ENCODE measurements at regions not wholly inside any gene's neighbourhood (a gene's known extent, or its start where the extent isn't known, plus 50 kb on each side); places are given as distances from the start of the nearest gene placed in this dataset.
"Not testable (repeated sequence)": the region's sequence is repeated elsewhere in the genome, so short reads cannot be mapped to it uniquely, and the experiment has no call there.

DNA sequence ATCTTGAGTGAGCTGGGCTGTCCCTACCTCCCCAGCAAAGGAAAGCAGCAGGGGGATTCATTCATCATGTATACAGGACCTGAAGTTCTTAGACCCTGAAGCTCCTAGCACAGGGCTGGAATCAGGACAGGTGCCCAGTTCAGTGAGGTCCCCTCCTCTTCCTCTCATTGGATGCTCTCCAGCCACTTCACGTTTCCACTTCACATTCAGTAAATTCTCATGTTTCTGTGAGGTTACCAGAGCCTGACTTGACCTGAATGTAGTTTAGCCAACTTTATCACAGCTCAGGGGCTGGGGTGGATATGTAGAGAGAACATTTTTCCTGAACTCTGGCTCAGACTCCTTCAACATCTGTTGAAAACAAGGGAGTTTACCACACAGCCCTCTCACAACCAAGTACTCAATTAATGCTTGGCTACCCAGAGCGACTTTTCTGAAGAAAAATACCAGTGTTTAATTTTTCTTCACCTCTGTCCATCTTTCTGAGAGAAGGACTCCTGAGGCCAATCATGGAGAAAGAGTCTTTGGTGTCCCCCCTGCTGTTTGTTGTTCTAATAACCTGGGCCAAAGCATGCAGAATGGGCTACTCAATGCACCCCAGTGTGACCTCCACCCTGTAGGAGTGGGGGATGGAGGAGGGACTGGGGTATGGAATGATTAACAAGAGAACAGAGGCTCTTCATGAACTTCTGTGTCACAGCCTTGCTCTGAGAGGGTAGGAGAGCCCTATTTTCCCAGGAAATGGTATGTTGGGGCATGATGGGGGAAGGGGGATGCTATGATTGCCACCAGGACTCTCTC lies 108.3 kb upstream of the FGGY start:
- peak; percentile 33 for FAIRE-seq

DNA sequence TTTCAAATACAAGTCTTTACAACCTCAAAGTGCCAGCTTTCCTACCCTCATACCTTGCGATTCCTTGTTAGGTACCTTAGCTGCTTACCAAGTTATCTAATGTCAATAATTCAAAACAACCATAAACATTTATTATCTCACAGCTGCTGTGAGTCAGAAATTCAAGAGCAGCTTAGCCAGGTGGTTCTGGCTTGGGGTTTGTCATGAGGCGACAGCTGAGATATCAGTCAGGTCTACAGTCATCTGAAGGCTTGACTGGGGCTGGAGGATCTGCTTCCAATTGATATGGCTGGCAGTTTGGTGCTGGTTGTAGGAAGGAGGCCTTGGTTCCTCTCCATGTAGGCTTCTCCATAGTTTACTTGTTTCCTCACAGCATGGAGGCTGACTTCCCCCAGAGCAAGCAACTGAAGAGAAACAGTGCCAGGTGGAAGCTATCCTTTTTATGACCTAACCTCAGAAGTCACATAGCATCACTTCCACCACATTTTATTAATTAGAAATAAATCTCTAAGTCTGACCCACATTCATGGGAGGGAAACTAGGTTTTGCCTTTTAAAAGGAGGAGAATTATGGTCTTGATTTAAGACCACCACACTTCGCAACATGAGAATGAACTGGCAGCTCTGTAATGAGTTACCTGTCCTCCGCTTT lies 103.3 kb upstream of the FGGY start:
- FAIRE-seq, result no peak

DNA sequence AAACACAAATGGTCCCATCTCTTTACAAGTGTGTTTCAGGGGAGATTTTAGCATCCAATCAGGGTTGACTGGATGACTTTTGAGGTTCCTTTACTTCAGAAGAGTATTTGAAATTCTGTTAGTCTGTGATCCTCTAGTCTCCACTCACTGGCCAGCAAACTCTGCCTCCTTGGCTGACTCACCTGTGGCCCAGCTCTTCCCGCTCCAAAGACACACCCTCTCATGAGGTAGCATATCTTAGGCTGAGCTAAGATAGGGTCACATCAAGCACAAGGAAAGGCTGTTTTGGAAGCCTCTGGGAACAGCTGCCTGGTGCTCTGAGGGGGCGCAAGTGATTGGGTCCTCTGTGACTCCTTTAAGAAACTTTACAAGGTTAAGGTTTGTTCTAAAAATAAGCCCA lies 102.3 kb upstream of the FGGY start:
- no peak for FAIRE-seq

DNA sequence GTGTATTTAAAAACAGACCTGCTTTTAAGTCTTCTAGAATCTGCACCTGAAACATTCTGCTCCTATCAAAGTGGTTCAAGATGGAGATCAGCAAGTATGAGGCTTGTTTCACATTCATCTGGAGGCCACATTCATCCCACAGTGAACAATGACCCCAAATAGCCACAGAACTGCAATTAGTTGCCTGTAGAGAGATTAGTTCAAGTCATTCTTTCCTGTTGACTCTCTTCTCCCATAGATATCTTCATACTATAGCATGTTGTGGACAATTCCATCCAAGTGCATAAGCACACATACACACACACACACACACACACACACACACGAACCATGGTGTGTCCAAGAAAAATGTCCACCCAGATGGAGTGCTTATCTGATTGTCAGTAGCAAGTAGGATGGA lies 101.7 kb upstream of the FGGY start:
- no peak for FAIRE-seq

DNA sequence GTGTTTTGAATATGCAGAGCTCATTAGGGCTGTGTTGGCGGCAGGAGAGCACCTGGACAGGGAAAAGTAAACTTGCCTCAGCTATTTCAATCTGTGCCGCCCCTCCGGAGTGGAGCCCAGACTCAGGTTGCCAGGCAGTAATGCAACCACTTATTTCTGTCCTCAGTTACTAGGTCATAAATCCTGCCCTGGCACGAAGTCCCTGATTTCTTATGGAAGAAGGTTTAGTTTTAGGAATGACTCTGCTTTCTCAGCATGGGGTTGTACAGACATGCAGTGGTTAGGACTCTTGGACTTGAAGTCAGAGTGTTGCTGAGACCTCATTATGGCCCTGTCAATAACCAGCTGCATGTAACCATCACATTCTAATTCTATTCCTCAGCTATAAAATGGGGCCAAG lies 98.3 kb upstream of the FGGY start:
- FAIRE-seq, result no peak

DNA sequence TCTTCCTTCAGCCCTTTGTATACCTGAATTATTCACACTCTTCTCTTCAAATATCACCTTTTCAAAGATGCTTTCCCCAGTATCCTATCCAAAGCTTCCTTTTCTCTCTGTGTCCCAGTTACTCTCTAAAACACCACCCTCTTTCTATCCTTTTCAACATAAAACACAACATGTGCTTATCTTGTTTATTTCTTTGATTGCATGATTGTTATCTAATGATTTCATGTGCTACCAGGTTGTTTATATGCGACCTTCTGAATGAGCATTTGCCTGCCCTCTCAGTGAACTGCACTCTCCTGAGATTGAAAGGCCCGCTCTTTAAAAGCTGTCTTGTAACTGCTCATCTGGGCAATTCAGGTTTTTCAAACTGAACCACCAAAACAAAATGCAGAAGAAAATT lies 97.7 kb upstream of the FGGY start:
- FAIRE-seq, result no peak

DNA sequence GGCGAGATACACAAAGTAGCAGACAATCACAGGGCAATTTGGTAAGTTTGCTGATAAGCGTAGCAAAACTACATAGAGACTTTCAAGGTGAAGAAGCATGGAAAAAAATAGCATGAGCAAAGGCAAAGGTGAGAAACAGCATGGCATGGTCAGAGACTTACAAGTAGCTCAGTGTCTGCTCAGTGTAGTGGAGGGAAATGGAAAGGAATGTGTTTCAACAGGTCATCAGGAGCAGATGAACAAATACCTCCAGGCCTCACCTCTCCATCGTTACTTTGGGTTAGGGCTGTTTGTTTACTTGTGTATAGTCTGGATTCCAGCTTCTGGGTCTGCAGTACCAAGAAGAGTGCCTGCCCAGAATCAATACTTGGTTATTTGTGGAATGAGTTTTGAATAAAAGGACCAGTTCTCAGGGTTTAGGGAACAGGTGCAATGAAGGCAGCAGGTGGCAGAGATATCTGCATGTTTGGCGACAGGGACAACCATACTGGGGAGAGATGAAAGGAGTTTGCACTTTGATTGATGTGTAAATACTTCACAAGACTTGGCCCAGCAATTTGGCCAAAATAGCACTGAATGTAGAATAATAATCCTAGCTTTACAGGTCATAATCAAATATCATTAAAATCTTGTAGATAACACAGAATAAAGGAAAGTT lies 97.0 kb upstream of the FGGY start:
- FAIRE-seq, result no peak

DNA sequence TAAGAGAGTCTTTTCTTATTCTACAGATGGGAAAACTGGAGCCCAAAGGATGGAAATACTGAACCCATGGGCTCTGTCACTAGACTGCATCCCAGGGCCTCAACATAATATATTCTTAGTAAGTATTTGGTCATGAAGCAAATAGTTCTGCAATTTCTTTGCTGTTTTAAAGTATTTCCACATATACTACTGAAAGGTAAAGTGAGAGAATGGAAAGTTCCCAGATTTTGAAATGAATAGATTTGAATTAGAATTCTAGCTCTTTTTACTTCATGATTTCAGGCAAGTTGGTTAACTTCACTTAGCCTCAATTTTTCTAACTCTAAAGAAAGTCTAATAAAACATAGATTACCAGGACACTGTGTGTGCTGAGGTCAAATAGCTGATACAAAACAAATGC lies 95.6 kb upstream of the FGGY start:
- no peak for FAIRE-seq

DNA sequence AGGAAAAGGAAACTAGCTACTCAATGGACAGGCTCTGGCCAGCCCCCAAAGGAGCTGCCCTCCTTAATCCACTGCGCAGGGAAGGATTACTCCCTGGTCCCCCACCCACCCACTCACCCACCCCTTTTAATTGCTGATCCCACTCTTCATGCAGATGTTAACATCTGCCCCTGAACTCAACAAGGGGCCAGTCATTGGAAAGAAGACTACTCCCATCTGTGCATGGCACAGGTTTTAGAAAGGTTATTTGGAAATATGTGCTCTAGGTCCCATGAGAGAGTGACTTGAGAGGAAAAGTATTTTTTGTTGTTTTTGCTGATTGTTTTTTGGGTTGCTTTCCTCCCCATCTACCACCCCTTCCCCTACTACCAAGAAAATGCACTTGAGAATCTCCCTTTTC lies 94.4 kb upstream of the FGGY start:
- no peak for FAIRE-seq

DNA sequence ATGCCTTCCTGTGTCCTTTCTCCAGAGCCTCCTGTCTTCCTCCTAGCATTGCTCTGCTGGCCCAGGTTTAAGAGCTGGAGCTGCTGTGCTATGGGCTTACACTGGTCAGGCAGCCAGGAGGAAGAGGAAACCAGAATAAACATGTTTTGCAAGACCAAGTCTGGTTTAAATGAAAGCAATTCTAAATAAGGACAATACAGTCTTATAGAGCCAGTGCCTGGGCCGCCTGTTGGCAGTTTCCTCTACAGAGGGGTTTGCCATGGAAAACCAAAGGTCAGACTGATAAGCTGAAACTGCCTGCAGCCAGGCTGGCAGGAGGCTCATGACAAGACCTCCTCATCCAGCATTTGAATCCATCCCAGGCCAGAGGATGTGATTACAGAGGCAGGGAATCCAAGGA lies 92.9 kb upstream of the FGGY start:
- no peak for FAIRE-seq

DNA sequence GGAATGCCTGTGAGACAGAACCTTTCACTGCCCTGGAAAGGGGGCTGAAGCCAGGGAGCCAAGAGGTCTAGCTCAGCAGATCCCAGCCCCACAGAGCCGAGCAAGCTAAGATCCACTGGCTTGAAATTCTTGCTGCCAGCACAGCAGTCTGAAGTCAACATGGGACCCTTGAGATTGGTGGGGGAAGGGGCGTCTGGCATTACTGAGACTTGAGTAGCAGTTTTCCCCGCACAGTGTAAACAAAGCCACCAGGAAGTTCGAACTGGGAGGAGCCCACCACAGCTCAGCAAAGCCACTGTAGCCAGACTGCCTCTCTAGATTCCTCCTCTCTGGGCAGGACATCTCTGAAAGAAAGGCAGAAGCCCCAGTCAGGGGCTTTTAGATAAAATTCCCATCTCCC lies 90.3 kb upstream of the FGGY start:
- FAIRE-seq, result not testable (repeated sequence)

DNA sequence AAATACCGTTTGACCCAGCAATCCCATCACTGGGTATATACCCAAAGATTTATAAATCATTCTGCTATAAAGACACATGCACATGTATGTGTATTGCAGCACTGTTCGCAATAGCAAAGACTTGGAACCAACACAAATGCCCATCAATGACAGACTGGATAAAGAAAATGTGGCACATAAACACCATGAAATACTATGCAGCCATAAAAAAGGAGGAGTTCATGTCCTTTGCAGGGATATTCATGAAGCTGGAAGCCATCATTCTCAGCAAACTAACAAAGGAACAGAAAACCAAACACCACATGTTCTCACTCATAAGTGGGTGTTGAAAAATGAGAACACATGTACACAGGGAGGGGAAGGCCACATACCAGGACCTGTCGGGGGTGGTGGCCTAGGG lies 86.5 kb upstream of the FGGY start:
- not testable (repeated sequence) for FAIRE-seq

DNA sequence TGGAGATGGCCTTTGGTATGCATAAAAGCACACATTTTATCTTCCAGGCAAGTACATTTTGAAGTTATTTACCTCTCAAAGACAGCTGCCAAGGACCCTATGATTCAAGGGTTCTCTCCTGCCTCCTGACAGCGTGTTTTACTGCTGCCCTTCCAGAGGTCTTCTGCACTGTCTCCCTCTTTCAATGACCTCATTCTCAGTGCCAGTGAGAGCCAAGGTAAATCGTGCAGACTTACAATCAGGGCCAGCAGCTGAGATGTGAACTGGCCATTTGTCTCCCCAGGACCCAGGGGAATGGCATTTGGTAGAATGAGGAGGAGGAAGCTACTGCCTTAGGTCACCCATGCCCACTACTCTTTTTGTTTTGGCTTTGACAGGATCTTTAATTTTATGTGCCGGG lies 84.2 kb upstream of the FGGY start:
- FAIRE-seq, result no peak

DNA sequence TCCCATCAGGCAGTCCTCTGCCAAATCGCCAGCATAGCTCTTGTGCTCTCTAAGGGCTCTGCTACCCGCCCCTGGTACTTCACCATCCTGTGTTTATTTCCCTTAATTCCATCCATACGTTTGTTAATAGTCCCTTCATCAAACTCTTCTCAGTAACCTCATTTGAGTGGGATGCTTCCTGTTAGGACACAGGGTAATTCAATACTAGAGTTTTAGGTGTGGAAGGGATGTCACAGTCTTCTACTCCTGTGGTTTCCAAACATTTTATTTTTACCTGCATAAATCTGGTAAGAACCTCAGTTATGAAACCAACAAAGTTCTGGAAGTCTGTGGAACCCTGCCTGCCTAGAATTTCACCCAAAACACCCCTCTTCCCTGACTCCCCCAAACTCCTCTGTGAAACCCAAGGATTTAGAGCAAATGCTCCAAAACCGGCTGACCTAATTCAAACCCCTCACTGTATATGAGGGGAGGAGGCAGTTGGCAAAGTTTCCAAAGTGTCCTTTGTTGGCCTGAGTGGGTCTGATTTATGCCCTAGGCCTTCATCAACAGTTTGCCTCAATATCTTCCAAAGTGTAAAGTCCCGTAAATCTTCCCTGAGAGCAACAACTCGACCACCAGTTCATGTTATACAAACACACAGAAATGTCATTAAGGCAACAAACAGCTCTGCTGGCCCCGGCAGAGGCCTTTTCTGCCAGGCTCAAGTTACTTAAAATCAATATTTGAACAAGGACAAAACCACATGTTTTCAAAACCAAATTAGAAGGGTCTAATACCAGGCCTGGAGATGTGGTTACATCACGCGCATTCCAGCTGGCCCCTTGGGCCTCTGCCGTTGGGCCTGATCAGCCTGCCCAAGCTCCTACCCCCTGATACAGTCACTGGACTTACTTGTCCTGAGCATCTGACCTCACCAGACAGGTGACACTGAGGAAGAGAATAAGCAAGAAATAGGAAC lies 82.4 kb upstream of the FGGY start:
- FAIRE-seq, result no peak

DNA sequence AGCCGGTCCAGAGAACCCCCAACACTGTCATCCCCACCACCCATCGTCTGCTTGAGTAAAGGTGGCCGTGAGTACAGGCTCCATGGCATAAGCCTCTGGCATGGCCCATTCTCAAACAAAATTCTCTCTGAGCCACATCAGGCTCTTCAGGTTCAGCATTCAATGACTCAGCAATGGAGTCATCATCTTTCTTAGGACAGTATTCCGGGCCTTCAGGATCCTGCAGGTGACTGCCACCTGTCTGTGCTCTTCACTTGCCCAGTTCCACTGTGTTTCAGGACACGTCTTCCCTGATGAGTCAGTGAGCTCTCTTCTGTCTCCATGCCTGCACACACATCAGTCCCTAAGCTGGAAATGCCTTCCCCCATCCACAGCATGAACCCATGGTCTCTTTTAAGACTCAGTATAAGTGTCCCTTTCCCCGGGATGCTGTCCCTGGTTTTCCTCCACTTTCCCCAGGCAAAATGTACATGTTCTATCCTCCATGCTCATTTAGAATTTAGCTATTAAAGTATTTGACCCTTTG lies 81.1 kb upstream of the FGGY start:
- FAIRE-seq, result no peak

DNA sequence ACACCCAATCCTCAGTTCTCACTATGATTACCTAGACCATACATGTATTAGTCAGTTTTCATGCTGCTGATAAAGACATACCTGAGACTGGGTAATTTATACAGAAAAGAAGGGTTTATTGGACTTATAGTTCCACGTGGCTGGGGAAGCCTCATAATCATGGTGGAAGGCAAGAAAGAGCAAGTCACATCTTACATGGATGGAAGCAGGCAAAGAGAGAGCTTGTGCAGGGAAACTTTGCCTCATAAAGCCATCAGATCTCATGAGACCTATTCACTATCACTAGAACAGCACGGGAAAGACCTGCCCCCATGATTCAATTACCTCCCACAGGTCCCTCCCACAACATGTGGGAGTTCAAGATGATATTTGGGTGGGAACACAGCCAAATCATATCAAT lies 79.5 kb upstream of the FGGY start:
- FAIRE-seq, result not testable (repeated sequence)

DNA sequence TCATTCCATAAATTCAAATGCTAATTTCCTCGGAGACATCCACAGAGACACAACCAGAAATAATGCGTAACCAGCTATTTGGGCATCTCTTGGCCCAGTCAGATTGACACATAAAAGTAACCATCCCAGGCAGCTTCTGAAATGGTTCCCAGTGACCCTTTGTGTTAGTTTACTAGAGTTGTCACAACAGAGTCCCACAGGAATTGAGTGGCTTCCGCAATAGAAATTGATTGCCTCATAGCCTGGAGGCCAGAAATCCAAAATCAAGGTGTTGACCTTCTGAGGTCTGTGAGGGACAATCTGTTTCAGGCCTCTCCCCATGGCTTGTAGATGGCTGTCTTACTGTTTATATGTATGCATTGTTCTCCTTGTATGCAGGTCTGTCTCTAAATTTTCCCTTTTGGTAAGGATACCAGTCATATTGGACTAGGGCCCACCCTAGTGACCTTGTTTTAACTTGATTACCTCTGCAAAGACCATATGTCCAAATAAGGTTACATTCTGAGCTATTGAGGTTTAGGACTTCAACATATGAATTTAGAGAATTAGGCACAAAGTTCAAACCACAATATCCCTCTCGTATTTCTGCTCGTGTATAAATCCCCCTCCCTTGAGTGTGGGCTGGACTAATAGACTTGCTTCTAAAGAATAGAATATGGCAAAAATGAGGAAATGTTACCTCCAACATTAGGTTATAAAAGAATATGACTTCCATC lies 78.2 kb upstream of the FGGY start:
- FAIRE-seq, result no peak

DNA sequence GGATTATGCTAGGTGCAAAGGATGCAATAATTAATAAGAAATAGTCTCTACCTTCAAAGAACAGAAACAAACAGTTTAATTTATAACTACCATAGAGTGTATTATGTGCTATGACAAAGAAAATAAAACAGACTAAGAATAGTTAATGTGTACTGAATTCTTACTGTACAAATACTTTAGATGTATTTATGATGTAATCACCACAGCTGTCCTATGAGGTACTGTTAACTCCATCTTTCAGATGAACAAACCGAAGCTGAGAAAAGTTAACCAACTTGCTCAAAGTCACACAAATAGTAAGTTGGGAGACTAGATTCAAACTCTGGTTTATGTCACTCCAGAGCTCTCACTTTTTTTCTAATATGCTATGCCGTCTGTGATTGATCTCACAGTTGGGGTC lies 77.0 kb upstream of the FGGY start:
- FAIRE-seq, result no peak

DNA sequence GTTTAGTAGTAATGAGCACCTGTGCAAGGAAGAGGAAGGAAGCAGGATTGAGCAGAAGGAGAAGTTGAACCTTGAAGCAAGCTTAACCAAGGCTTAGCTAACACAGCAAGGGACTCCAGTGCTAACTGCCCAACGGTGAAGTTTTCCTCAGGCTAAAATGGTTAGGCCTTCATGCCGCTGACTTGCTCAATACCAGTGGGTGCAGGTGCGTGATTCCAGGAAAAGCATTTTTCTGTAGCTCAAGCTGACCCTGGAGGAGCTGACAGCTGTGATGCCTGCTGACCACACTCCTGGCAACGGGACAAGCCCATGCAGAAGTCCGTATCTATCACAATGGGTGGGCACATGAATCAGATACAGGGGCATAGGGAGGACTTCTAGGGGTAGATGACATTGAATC lies 76.5 kb upstream of the FGGY start:
- FAIRE-seq, result no peak

DNA sequence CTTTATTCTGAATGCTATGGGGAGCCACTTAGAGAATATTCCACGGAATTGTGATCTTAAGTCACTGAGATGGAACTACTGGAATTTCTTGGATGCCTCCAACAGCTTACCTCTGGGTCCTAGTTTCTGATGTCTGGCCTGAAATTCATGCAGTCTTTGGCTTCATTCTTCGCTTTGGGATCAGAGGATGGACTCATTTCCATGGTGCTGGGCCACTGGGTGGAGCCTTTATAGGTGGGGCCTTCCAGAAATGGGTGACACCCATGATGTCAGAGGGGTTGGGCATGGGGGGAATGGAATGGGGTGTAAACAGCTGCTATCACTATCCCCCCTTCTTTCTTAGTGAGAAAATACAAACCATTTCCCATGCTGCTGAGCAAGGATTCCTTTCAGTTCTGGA lies 73.7 kb upstream of the FGGY start:
- no peak for FAIRE-seq

DNA sequence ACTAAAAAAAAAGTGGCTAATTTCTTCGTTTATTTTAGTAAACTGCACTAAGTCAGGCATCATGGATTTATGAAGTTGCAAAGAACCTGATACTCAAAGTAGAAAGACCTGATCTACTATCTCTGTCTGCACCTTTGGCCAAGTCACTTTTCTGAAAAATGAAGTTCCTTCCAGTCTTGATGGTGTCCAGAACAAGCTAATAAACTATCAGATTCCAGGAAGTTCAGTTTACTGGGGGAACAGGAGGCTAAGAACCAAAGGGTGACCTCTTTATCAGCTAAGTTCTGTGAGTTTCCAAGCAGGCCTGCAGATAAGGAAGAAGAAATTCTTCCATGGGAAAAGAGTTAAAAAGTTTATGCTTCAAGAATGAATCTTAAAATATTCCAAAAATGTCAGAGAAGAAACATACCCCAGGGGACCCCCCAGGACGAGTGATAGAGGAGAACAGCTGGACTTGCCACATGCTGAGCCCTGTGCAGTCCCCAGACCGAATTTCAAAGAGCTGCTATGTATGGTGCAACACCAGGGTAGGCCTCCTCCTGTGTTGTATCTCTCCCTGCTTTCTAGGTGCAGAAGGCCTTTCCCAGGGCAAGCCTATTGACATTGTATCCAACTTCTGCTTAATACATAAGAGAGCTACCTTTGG lies 72.8 kb upstream of the FGGY start:
- no peak for FAIRE-seq

Data from endometrium (tissue), 2 donors.